H9 (cell line): ENCODE measurements at regions not wholly inside any gene's neighbourhood (a gene's known extent, or its start where the extent isn't known, plus 50 kb on each side); places are given as distances from the start of the nearest gene placed in this dataset.

Experiments
- DNase-seq: peaks from one replicate; pipeline ENCODE4 v3.0.0-alpha.2; 2017
- H2AFZ ChIP-seq: one replicate; pipeline ENCODE4 v1.6.1; 2013; ENCODE audit warnings: mild to moderate bottlenecking, low read length, control low read depth, moderate library complexity
- H2AK5ac ChIP-seq: 2 replicates; pipeline ENCODE4 v1.6.1; 2013; ENCODE audit warnings: low read length, control low read depth, mixed read lengths; ENCODE audit not compliant: insufficient read length
- H2BK120ac ChIP-seq: one replicate; pipeline ENCODE4 v1.6.1; 2013; ENCODE audit warnings: low read depth, mild to moderate bottlenecking, low read length, control low read depth, inconsistent platforms; ENCODE audit not compliant: poor library complexity, severe bottlenecking
- H2BK12ac ChIP-seq: 2 replicates; pipeline ENCODE4 v1.6.1; 2013; ENCODE audit warnings: low read length, control low read depth, mixed read lengths, low read depth; ENCODE audit not compliant: insufficient read length
- H2BK15ac ChIP-seq: 2 replicates; pipeline ENCODE4 v1.6.1; 2013; ENCODE audit warnings: low read depth, low read length, control low read depth
- H2BK20ac ChIP-seq: one replicate; pipeline ENCODE4 v1.6.1; 2013; ENCODE audit warnings: low read depth, mild to moderate bottlenecking, low read length, control low read depth, inconsistent platforms; ENCODE audit not compliant: poor library complexity, severe bottlenecking
- H2BK5ac ChIP-seq: 2 replicates; pipeline ENCODE4 v1.6.1; 2013; ENCODE audit warnings: low read length, control low read depth, mixed read lengths; ENCODE audit not compliant: insufficient read length
- H3K14ac ChIP-seq: 2 replicates; pipeline ENCODE4 v1.6.1; 2013; ENCODE audit warnings: low read length, control low read depth; ENCODE audit not compliant: insufficient read depth
- H3K18ac ChIP-seq: 2 replicates; pipeline ENCODE4 v1.6.1; 2013; ENCODE audit warnings: low read depth, mild to moderate bottlenecking, mixed read lengths, low read length, control low read depth; ENCODE audit not compliant: insufficient read length
- H3K23ac ChIP-seq: 2 replicates; pipeline ENCODE4 v1.6.1; 2013; ENCODE audit warnings: low read length, control low read depth, mixed read lengths, low read depth; ENCODE audit not compliant: insufficient read length
- H3K23me2 ChIP-seq: 2 replicates; pipeline ENCODE4 v1.6.1; 2013; ENCODE audit warnings: low read depth, mild to moderate bottlenecking, mixed read lengths, low read length, control low read depth; ENCODE audit not compliant: insufficient read length, poor library complexity, severe bottlenecking
- H3K27ac ChIP-seq: 2 replicates; pipeline ENCODE4 v1.5.1; 2013; ENCODE audit warnings: low read length, control low read depth, mixed read lengths, low read depth; ENCODE audit not compliant: insufficient read length
- H3K27me3 ChIP-seq: 2 replicates; pipeline ENCODE4 v1.6.1; 2013; ENCODE audit warnings: low read length, control low read depth, inconsistent platforms; ENCODE audit not compliant: insufficient read depth
- H3K4ac ChIP-seq: 2 replicates; pipeline ENCODE4 v1.6.1; 2013; ENCODE audit warnings: low read depth, mild to moderate bottlenecking, control low read depth, inconsistent platforms, low read length, moderate library complexity
- H3K4me1 ChIP-seq: 2 replicates; pipeline ENCODE4 v1.6.1; 2013; ENCODE audit warnings: low read length, control low read depth, inconsistent platforms; ENCODE audit not compliant: insufficient read depth
- H3K4me2 ChIP-seq: 2 replicates; pipeline ENCODE4 v1.6.1; 2013; ENCODE audit warnings: low read length, control low read depth, mixed read lengths; ENCODE audit not compliant: insufficient read length, insufficient read depth
- H3K56ac ChIP-seq: 2 replicates; pipeline ENCODE4 v1.6.1; 2013; ENCODE audit warnings: low read depth, mild to moderate bottlenecking, mixed read lengths, low read length, control low read depth; ENCODE audit not compliant: insufficient read length
- H3K79me1 ChIP-seq: 2 replicates; pipeline ENCODE4 v1.6.1; 2013; ENCODE audit warnings: low read depth, mild to moderate bottlenecking, moderate library complexity, low read length, control low read depth, inconsistent platforms; ENCODE audit not compliant: insufficient read depth, poor library complexity, severe bottlenecking
- H3K79me2 ChIP-seq: 2 replicates; pipeline ENCODE4 v1.6.1; 2013; ENCODE audit warnings: low read length, control low read depth, inconsistent platforms; ENCODE audit not compliant: insufficient read depth
- H3K9ac ChIP-seq: 2 replicates; pipeline ENCODE4 v1.6.1; 2013; ENCODE audit warnings: low read length, control low read depth, mixed read lengths; ENCODE audit not compliant: insufficient read length; ENCODE audit errors: extremely low read depth
- H3K9me3 ChIP-seq: one replicate; pipeline ENCODE4 v1.6.1; 2013; ENCODE audit warnings: low read depth, low read length, inconsistent platforms; ENCODE audit not compliant: control insufficient read depth
- H3T11ph ChIP-seq: one replicate; pipeline ENCODE4 v1.6.1; 2013; ENCODE audit warnings: mild to moderate bottlenecking, low read length, control low read depth, inconsistent platforms
- H4K20me1 ChIP-seq: one replicate; pipeline ENCODE4 v1.6.1; 2013; ENCODE audit not compliant: control insufficient read depth, insufficient read length, insufficient read depth
- H4K5ac ChIP-seq: 2 replicates; pipeline ENCODE4 v1.6.1; 2013; ENCODE audit warnings: low read depth, mild to moderate bottlenecking, mixed read lengths, low read length, control low read depth; ENCODE audit not compliant: insufficient read length
- H4K8ac ChIP-seq: replicated peaks from 2 replicates; pipeline ENCODE4 v1.6.1; 2013; ENCODE audit warnings: low read length, control low read depth, mixed read lengths, low read depth; ENCODE audit not compliant: insufficient read length
- H4K91ac ChIP-seq: 2 replicates; pipeline ENCODE4 v1.6.1; 2013; ENCODE audit warnings: low read depth, mild to moderate bottlenecking, moderate library complexity, mixed read lengths, low read length, control low read depth; ENCODE audit not compliant: insufficient read length
- H3K27ac Mint-ChIP-seq, 3 experiments: 2 replicates in 2 of 3; 3 replicates in 1 of 3; pipeline ENCODE4 v1.8.0; 2020 to 2021; ENCODE audit warnings: mixed read lengths in 3 of 3, mild to moderate bottlenecking in 1 of 3, moderate library complexity in 1 of 3
- H3K27me3 Mint-ChIP-seq: 2 replicates; pipeline ENCODE4 v1.8.0; 2021; ENCODE audit warnings: low read depth, mild to moderate bottlenecking, moderate library complexity, mixed read lengths
- H3K36me3 Mint-ChIP-seq, 3 experiments: 2 replicates in 2 of 3; 3 replicates in 1 of 3; pipeline ENCODE4 v1.8.0; 2020 to 2021; ENCODE audit warnings: low read depth in 3 of 3, mixed read lengths in 3 of 3; ENCODE audit not compliant: insufficient read depth in 1 of 3
- H3K4me1 Mint-ChIP-seq, 2 experiments: 2 replicates each; pipeline ENCODE4 v1.8.0; 2020; ENCODE audit warnings: mixed read lengths in 2 of 2
- H3K4me3 Mint-ChIP-seq, 2 experiments: 2 replicates in 1 of 2; 3 replicates in 1 of 2; pipeline ENCODE4 v1.8.0; 2020 to 2021; ENCODE audit warnings: mild to moderate bottlenecking in 2 of 2, mixed read lengths in 2 of 2, moderate library complexity in 1 of 2
- H3K9me3 Mint-ChIP-seq, 2 experiments: 2 replicates in 1 of 2; 3 replicates in 1 of 2; pipeline ENCODE4 v1.8.0; 2020; ENCODE audit warnings: mild to moderate bottlenecking in 2 of 2, mixed read lengths in 2 of 2, moderate library complexity in 1 of 2
- WGBS: extraction: QIAGEN DNeasy Blood & Tissue Kit; methylation state at CpG from one replicate; pipeline ENCODE4 v1.1.7; 2013; ENCODE audit warnings: missing lambda C conversion rate, low lambda C conversion rate, mixed read lengths; ENCODE audit not compliant: insufficient read length; ENCODE audit errors: extremely low coverage; 5-methylcytosine and 5-hydroxymethylcytosine counted together
- TF ChIP-seq, protein P1 (sequence below): fragments of 200-600 bp; sonication (generic); conservative IDR thresholded peaks from 3 replicates; pipeline ENCODE4 v1.8.0; 2021; ENCODE audit warnings: antibody characterized with exemption, mild to moderate bottlenecking

DNA sequence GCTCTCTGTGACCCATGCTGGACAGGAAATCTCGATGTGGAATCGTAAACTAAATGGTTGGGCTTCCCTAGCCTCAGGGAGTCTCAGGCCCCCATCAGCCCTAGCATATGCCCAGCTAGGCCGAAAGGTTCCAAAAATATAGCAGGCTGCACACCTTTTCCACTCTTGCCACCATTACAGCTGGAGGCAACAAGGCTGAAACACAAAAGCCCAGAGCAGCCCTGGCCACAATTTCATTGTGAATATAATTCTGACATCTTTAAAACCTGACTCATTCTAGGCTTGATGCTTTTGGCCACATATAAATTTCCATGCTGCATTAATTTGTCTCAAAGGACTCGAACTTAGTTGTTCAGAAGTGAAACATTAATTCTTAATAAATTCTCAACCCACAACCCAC is 382.2 kb downstream of the GRIN2B start:
- H3K4me1 Mint-ChIP-seq = peaks cover 28% of the 10 kb centered on the region in 2 experiments
- H3K23me2 ChIP-seq = no peaks in the 10 kb centered on the region
- TF ChIP-seq, protein P1, sequence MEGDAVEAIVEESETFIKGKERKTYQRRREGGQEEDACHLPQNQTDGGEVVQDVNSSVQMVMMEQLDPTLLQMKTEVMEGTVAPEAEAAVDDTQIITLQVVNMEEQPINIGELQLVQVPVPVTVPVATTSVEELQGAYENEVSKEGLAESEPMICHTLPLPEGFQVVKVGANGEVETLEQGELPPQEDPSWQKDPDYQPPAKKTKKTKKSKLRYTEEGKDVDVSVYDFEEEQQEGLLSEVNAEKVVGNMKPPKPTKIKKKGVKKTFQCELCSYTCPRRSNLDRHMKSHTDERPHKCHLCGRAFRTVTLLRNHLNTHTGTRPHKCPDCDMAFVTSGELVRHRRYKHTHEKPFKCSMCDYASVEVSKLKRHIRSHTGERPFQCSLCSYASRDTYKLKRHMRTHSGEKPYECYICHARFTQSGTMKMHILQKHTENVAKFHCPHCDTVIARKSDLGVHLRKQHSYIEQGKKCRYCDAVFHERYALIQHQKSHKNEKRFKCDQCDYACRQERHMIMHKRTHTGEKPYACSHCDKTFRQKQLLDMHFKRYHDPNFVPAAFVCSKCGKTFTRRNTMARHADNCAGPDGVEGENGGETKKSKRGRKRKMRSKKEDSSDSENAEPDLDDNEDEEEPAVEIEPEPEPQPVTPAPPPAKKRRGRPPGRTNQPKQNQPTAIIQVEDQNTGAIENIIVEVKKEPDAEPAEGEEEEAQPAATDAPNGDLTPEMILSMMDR = no peak

More for the DNA sequence above, 382.2 kb downstream of the GRIN2B start:
- H2BK5ac ChIP-seq = no peak overlapping the region
- H2AK5ac ChIP-seq = no peak overlapping the region
- no peak overlapping the region for H3T11ph ChIP-seq
- Mint-ChIP-seq H3K4me3 (no peak overlapping the region), H3K36me3 (peaks cover 0 to 9% (median 7%) of the 10 kb centered on the region in 3 experiments; a peak in 4 of 7 replicates), H3K27me3 (no peaks in the 10 kb centered on the region; the same call in 1 of the 2 replicates), H3K9me3 (peaks cover 11 to 12% of the 10 kb centered on the region in 2 experiments; a peak in 4 of 5 replicates), H3K27ac (no peak overlapping the region)
- H3K4me2 ChIP-seq = no peak overlapping the region
- no peak overlapping the region for H4K8ac ChIP-seq
- H2BK120ac ChIP-seq = no peak overlapping the region
- H2BK20ac ChIP-seq = no peak overlapping the region
- H3K4me1 ChIP-seq = peaks cover 8% of the 10 kb centered on the region; the same call in 1 of the 2 replicates
- H2BK12ac ChIP-seq = no peak overlapping the region
- no peaks in the 10 kb centered on the region for H4K20me1 ChIP-seq
- no CpG with 5 or more reads among the region's 4 CpGs for WGBS
- H4K5ac ChIP-seq = no peak overlapping the region
- H3K18ac ChIP-seq = no peak overlapping the region
- H3K79me2 ChIP-seq = no peaks in the 10 kb centered on the region
- H2AFZ ChIP-seq = no peak overlapping the region
- H3K23ac ChIP-seq = no peak overlapping the region
- DNase-seq = no peak
- no peak overlapping the region for H3K9ac ChIP-seq
- no peak overlapping the region for H3K14ac ChIP-seq
- no peak overlapping the region for H4K91ac ChIP-seq
- H3K9me3 ChIP-seq = no peaks in the 10 kb centered on the region
- no peak overlapping the region for H3K27ac ChIP-seq
- H3K27me3 ChIP-seq = no peaks in the 10 kb centered on the region
- no peak overlapping the region for H2BK15ac ChIP-seq
- no peak overlapping the region for H3K56ac ChIP-seq
- H3K79me1 ChIP-seq = no peaks in the 10 kb centered on the region
- H3K4ac ChIP-seq = no peak overlapping the region
